Activated CD8-positive, alpha-beta T cell treated with anti-CD3 and anti-CD28 coated beads for 36 hours (primary cell): ENCODE measurements at regions not wholly inside any gene's neighbourhood (a gene's known extent, or its start where the extent isn't known, plus 50 kb on each side); places are given as distances from the start of the nearest gene placed in this dataset.

ENCODE experiments used
- ATAC-seq: fragments of 200-7000 bp; cut with Tn5 transposase; one replicate; pipeline ENCODE4 v1.10.0; 2021; ENCODE audit warnings: mild to moderate bottlenecking, moderate library complexity
- CTCF ChIA-PET: fragments of 350-600 bp; sonication (Branson Sonifier 250); formaldehyde crosslinking; loops from one replicate; lab custom pipeline; 2021; ENCODE audit warnings: antibody characterized with exemption; lab: Charles Lee
- POLR2A ChIA-PET: fragments of 350-600 bp; sonication (Branson Sonifier 250); formaldehyde crosslinking; loops from one replicate; lab custom pipeline; 2021; ENCODE audit warnings: antibody characterized with exemption; lab: Charles Lee
- DNase-seq: peaks from one replicate; pipeline ENCODE4 v3.0.0-alpha.2; 2020
- H3K27ac Mint-ChIP-seq: one replicate; pipeline ENCODE4 v1.8.0; 2021; ENCODE audit warnings: mild to moderate bottlenecking, mixed read lengths
- H3K27me3 Mint-ChIP-seq: one replicate; pipeline ENCODE4 v1.8.0; 2021; ENCODE audit warnings: mixed read lengths
- H3K36me3 Mint-ChIP-seq: one replicate; pipeline ENCODE4 v1.8.0; 2021; ENCODE audit warnings: low read depth, mixed read lengths
- H3K4me1 Mint-ChIP-seq: one replicate; pipeline ENCODE4 v1.8.0; 2021; ENCODE audit warnings: low read depth, mixed read lengths
- H3K4me3 Mint-ChIP-seq: one replicate; pipeline ENCODE4 v1.8.0; 2021; ENCODE audit warnings: mild to moderate bottlenecking, moderate library complexity, mixed read lengths
- H3K9me3 Mint-ChIP-seq: one replicate; pipeline ENCODE4 v1.8.0; 2021; ENCODE audit warnings: mixed read lengths
- CTCF ChIP-seq: fragments of 200-600 bp; IDR thresholded peaks from one replicate; pipeline ENCODE4 v1.8.0; 2022; ENCODE audit warnings: antibody characterized with exemption, mild to moderate bottlenecking
- intact Hi-C: fragments of 100-400 bp; cut with micrococcal nuclease; formaldehyde crosslinking; loops from one replicate; pipeline ENCODE4 v1.10.0; 2022

GRCh38 chr2:149991576-149991975 lies 404.0 kb upstream of the MMADHC start:
- intact Hi-C loops = no loop called here
- DNase-seq (no peak), ATAC-seq (no peak)
- H3K27me3 Mint-ChIP-seq = no peaks in the 10 kb centered on the region
- no peaks in the 10 kb centered on the region for H3K36me3 Mint-ChIP-seq
- no peaks in the 10 kb centered on the region for H3K4me1 Mint-ChIP-seq
- ChIA-PET CTCF (no interaction called here), POLR2A (no interaction called here)
- no peak for TF ChIP-seq CTCF
- no peak overlapping the region for H3K4me3 Mint-ChIP-seq
- no peaks in the 10 kb centered on the region for H3K9me3 Mint-ChIP-seq
- no peak overlapping the region for H3K27ac Mint-ChIP-seq

- no peak overlapping the region for H3K27ac Mint-ChIP-seq
- no peaks in the 10 kb centered on the region for H3K9me3 Mint-ChIP-seq
- TF ChIP-seq CTCF = no peak
- intact Hi-C loops = no loop called here
- no peaks in the 10 kb centered on the region for H3K4me1 Mint-ChIP-seq
- H3K4me3 Mint-ChIP-seq = no peak overlapping the region
- no peaks in the 10 kb centered on the region for H3K36me3 Mint-ChIP-seq
- ChIA-PET POLR2A (no interaction called here), CTCF (no interaction called here)
- no peak for DNase-seq
- no peaks in the 10 kb centered on the region for H3K27me3 Mint-ChIP-seq
- ATAC-seq = no peak
Measured at GRCh38 chr2:149990965-149991364, 403.4 kb upstream of the MMADHC start.

- DNase-seq (no peak), ATAC-seq (no peak)
- H3K4me3 Mint-ChIP-seq = no peak overlapping the region
- POLR2A ChIA-PET = no interaction called here
- intact Hi-C loops = no loop called here
- H3K36me3 Mint-ChIP-seq = no peaks in the 10 kb centered on the region
- no peaks in the 10 kb centered on the region for H3K9me3 Mint-ChIP-seq
- CTCF ChIA-PET = no interaction called here
- TF ChIP-seq CTCF = no peak
- H3K4me1 Mint-ChIP-seq = no peaks in the 10 kb centered on the region
- H3K27me3 Mint-ChIP-seq = no peaks in the 10 kb centered on the region
- no peak overlapping the region for H3K27ac Mint-ChIP-seq
Measured at GRCh38 chr2:149989447-149990063, 402.0 kb upstream of the MMADHC start.

GRCh38 chr2:149988361-149988760 lies 400.8 kb upstream of the MMADHC start:
- ChIA-PET POLR2A (no interaction called here), CTCF (no interaction called here)
- TF ChIP-seq CTCF = no peak
- no peaks in the 10 kb centered on the region for H3K36me3 Mint-ChIP-seq
- H3K4me1 Mint-ChIP-seq = no peaks in the 10 kb centered on the region
- H3K4me3 Mint-ChIP-seq = no peak overlapping the region
- no peaks in the 10 kb centered on the region for H3K27me3 Mint-ChIP-seq
- intact Hi-C loops = no loop called here
- no peak overlapping the region for H3K27ac Mint-ChIP-seq
- ATAC-seq (no peak), DNase-seq (no peak)
- no peaks in the 10 kb centered on the region for H3K9me3 Mint-ChIP-seq

GRCh38 chr2:149986861-149987260 lies 399.3 kb upstream of the MMADHC start:
- CTCF ChIA-PET = no interaction called here
- intact Hi-C loops = no loop called here
- no peak overlapping the region for H3K27ac Mint-ChIP-seq
- ATAC-seq = no peak
- H3K36me3 Mint-ChIP-seq = no peaks in the 10 kb centered on the region
- no peaks in the 10 kb centered on the region for H3K27me3 Mint-ChIP-seq
- H3K9me3 Mint-ChIP-seq = no peaks in the 10 kb centered on the region
- TF ChIP-seq CTCF = no peak
- POLR2A ChIA-PET = no interaction called here
- no peaks in the 10 kb centered on the region for H3K4me1 Mint-ChIP-seq
- H3K4me3 Mint-ChIP-seq = no peak overlapping the region
- no peak for DNase-seq
